WTC11 (cell line): ENCODE measurements at regions not wholly inside any gene's neighbourhood (a gene's known extent, or its start where the extent isn't known, plus 50 kb on each side); places are given as distances from the start of the nearest gene placed in this dataset.

Experiments
- ATAC-seq: fragments of 200-7000 bp; cut with Tn5 transposase; 2 replicates; pipeline ENCODE4 v1.10.0; 2021; ENCODE audit warnings: mild to moderate bottlenecking, moderate library complexity
- CTCF ChIA-PET: fragments of 300-600 bp; sonication (Branson Sonifier 250); formaldehyde crosslinking; loops from one replicate; lab custom pipeline; 2021; ENCODE audit warnings: antibody characterized with exemption; lab: Charles Lee
- POLR2A ChIA-PET: fragments of 350-600 bp; sonication (Branson Sonifier 250); formaldehyde crosslinking; loops from one replicate; lab custom pipeline; 2021; ENCODE audit warnings: antibody characterized with exemption; lab: Charles Lee
- DNase-seq: peaks from one replicate; pipeline ENCODE4 v3.0.0; 2021; ENCODE audit warnings: low spot score
- H3K27ac Mint-ChIP-seq: 2 replicates; pipeline ENCODE4 v1.8.0; 2021; ENCODE audit warnings: mixed read lengths
- H3K27me3 Mint-ChIP-seq: 2 replicates; pipeline ENCODE4 v1.8.0; 2021; ENCODE audit warnings: low read depth, mild to moderate bottlenecking, moderate library complexity, mixed read lengths
- H3K36me3 Mint-ChIP-seq: 2 replicates; pipeline ENCODE4 v1.8.0; 2021; ENCODE audit warnings: mixed read lengths
- H3K4me1 Mint-ChIP-seq: 2 replicates; pipeline ENCODE4 v1.8.0; 2022; ENCODE audit warnings: mixed read lengths
- H3K4me3 Mint-ChIP-seq: 2 replicates; pipeline ENCODE4 v1.8.0; 2021; ENCODE audit warnings: mild to moderate bottlenecking, moderate library complexity, mixed read lengths
- H3K9me3 Mint-ChIP-seq: 2 replicates; pipeline ENCODE4 v1.8.0; 2021; ENCODE audit warnings: mixed read lengths
- ATF1 ChIP-seq: sonication (generic); formaldehyde crosslinking; IDR thresholded peaks from 2 replicates; pipeline ENCODE4 v1.8.1; 2023; ENCODE audit warnings: mild to moderate bottlenecking, moderate library complexity, missing genetic modification reagents
- CBFB ChIP-seq: sonication (generic); formaldehyde crosslinking; IDR thresholded peaks from 2 replicates; pipeline ENCODE4 v1.8.1; 2022; ENCODE audit warnings: mild to moderate bottlenecking, low read depth, missing genetic modification reagents
- EMX1 ChIP-seq: fragments of 250-450 bp; sonication (Bioruptor Pico); IDR thresholded peaks from 2 replicates; pipeline ENCODE4 v1.8.0; 2021; ENCODE audit warnings: mild to moderate bottlenecking
- GABPB1 ChIP-seq: sonication (generic); formaldehyde crosslinking; IDR thresholded peaks from 2 replicates; pipeline ENCODE4 v1.8.1; 2023; ENCODE audit warnings: mild to moderate bottlenecking, missing genetic modification reagents
- GTF2I ChIP-seq: fragments of 250-450 bp; sonication (Bioruptor Pico); conservative IDR thresholded peaks from 2 replicates; pipeline ENCODE4 v1.4.0; 2021; ENCODE audit warnings: mild to moderate bottlenecking
- NFYB ChIP-seq: sonication (generic); formaldehyde crosslinking; conservative IDR thresholded peaks from 2 replicates; pipeline ENCODE4 v1.8.0; 2022; ENCODE audit warnings: low read depth, missing genetic modification reagents
- NR2C2 ChIP-seq: sonication (generic); formaldehyde crosslinking; IDR thresholded peaks from 2 replicates; pipeline ENCODE4 v1.8.0; 2022; ENCODE audit warnings: mild to moderate bottlenecking, missing genetic modification reagents
- OVOL2 ChIP-seq: fragments of 250-450 bp; sonication (Bioruptor Pico); IDR thresholded peaks from 2 replicates; pipeline ENCODE4 v1.9.0; 2021; ENCODE audit warnings: mild to moderate bottlenecking, borderline replicate concordance
- RORB ChIP-seq: fragments of 250-450 bp; sonication (Bioruptor Pico); IDR thresholded peaks from 2 replicates; pipeline ENCODE4 v1.9.0; 2021; ENCODE audit warnings: mild to moderate bottlenecking
- SP1 ChIP-seq: sonication (generic); formaldehyde crosslinking; conservative IDR thresholded peaks from 2 replicates; pipeline ENCODE4 v1.8.1; 2022; ENCODE audit warnings: missing genetic modification reagents
- TCF7 ChIP-seq: sonication (generic); formaldehyde crosslinking; IDR thresholded peaks from 2 replicates; pipeline ENCODE4 v1.8.0; 2022; ENCODE audit warnings: mild to moderate bottlenecking, low read depth, missing genetic modification reagents, moderate library complexity
- ZBTB21 ChIP-seq: sonication (generic); formaldehyde crosslinking; IDR thresholded peaks from 2 replicates; pipeline ENCODE4 v1.8.1; 2023; ENCODE audit warnings: mild to moderate bottlenecking, missing genetic modification reagents, borderline replicate concordance
- ZNF423 ChIP-seq: fragments of 250-450 bp; sonication (Bioruptor Pico); IDR thresholded peaks from 2 replicates; pipeline ENCODE4 v2.1.2; 2022; ENCODE audit warnings: mild to moderate bottlenecking, moderate library complexity
- TF ChIP-seq, protein P1 (sequence below): fragments of 250-450 bp; sonication (Bioruptor Pico); IDR thresholded peaks from 2 replicates; pipeline ENCODE4 v1.9.0; 2021; ENCODE audit warnings: moderate library complexity, mild to moderate bottlenecking, inconsistent platforms, borderline replicate concordance
- TF ChIP-seq, protein P2 (sequence below): sonication (generic); formaldehyde crosslinking; IDR thresholded peaks from 2 replicates; pipeline ENCODE4 v1.8.1; 2022; ENCODE audit warnings: low read depth, mild to moderate bottlenecking, moderate library complexity, missing genetic modification reagents, borderline replicate concordance
- TF ChIP-seq, protein P3 (sequence below): sonication (generic); formaldehyde crosslinking; IDR thresholded peaks from 2 replicates; pipeline ENCODE4 v1.8.1; 2022; ENCODE audit warnings: missing genetic modification reagents, borderline replicate concordance
- TF ChIP-seq, protein P4 (sequence below): fragments of 250-450 bp; sonication (Bioruptor Pico); conservative IDR thresholded peaks from 2 replicates; pipeline ENCODE4 v1.9.0; 2021; ENCODE audit warnings: mild to moderate bottlenecking
- TF ChIP-seq, protein P5 (sequence below): fragments of 200-600 bp; IDR thresholded peaks from 2 replicates; pipeline ENCODE4 v1.8.0; 2022; ENCODE audit warnings: antibody characterized with exemption
- TF ChIP-seq, protein P6 (sequence below): sonication (generic); formaldehyde crosslinking; IDR thresholded peaks from 2 replicates; pipeline ENCODE4 v1.8.0; 2022; ENCODE audit warnings: mild to moderate bottlenecking, missing genetic modification reagents
- TF ChIP-seq, protein P7 (sequence below): sonication (generic); formaldehyde crosslinking; IDR thresholded peaks from 2 replicates; pipeline ENCODE4 v1.8.0; 2022; ENCODE audit warnings: mild to moderate bottlenecking, missing genetic modification reagents

DNA sequence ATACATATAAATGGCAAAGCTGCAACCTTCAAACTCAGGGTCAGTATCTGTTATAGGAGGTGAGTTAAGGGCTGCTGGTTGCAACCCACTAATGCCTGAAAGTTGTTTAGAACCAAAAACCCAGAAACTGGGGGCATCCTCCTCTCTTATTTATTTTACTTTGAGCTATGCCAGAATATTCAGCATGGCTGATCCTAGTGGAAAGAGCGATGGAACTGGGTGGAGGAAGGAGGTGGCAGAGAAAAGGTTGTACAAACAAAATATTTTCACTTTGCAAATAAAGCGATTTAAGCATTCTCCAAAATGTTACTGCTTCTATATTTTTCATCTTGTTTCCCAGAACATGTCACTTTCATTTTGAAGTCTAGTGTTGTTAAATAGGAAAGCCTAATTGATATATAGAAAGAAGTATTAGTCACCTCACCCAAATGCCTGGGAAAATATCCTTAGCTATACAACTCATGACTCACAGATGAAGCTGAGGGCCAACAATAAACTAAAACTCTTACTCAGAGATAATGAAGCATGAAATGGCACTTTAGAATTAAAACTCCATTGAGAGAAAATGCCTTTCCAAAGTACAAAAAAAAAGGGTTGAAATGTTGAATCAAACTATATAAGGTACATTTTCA lies 251.4 kb upstream of the UBE2E3 start:
- Mint-ChIP-seq H3K36me3 (no peaks in the 10 kb centered on the region), H3K27ac (no peak overlapping the region), H3K9me3 (peaks cover 11% of the 10 kb centered on the region), H3K4me3 (no peak overlapping the region), H3K4me1 (no peaks in the 10 kb centered on the region; the same call in 1 of the 2 replicates), H3K27me3 (no peaks in the 10 kb centered on the region)
- DNase-seq: no peak
- no peak for TF ChIP-seq OVOL2 (CRISPR knock-in tag)
- no peak for TF ChIP-seq ATF1 (CRISPR knock-in tag)
- TF ChIP-seq, protein P1, sequence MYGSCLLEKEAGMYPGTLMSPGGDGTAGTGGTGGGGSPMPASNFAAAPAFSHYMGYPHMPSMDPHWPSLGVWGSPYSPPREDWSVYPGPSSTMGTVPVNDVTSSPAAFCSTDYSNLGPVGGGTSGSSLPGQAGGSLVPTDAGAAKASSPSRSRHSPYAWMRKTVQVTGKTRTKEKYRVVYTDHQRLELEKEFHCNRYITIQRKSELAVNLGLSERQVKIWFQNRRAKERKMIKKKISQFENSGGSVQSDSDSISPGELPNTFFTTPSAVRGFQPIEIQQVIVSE (CRISPR knock-in tag): no peak
- TF ChIP-seq, protein P2, sequence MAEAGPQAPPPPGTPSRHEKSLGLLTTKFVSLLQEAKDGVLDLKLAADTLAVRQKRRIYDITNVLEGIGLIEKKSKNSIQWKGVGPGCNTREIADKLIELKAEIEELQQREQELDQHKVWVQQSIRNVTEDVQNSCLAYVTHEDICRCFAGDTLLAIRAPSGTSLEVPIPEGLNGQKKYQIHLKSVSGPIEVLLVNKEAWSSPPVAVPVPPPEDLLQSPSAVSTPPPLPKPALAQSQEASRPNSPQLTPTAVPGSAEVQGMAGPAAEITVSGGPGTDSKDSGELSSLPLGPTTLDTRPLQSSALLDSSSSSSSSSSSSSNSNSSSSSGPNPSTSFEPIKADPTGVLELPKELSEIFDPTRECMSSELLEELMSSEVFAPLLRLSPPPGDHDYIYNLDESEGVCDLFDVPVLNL (CRISPR knock-in tag): no peak
- TF ChIP-seq CBFB (CRISPR knock-in tag): no peak
- no peak for TF ChIP-seq NR2C2 (CRISPR knock-in tag)
- TF ChIP-seq GTF2I (CRISPR knock-in tag): no peak
- TF ChIP-seq, protein P3, sequence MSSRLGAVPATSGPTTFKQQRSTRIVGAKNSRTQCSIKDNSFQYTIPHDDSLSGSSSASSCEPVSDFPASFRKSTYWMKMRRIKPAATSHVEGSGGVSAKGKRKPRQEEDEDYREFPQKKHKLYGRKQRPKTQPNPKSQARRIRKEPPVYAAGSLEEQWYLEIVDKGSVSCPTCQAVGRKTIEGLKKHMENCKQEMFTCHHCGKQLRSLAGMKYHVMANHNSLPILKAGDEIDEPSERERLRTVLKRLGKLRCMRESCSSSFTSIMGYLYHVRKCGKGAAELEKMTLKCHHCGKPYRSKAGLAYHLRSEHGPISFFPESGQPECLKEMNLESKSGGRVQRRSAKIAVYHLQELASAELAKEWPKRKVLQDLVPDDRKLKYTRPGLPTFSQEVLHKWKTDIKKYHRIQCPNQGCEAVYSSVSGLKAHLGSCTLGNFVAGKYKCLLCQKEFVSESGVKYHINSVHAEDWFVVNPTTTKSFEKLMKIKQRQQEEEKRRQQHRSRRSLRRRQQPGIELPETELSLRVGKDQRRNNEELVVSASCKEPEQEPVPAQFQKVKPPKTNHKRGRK: no peak
- no peak for TF ChIP-seq SP1 (CRISPR knock-in tag)
- no peak for TF ChIP-seq TCF7 (CRISPR knock-in tag)
- TF ChIP-seq NFYB (CRISPR knock-in tag): no peak
- no peak for TF ChIP-seq ZBTB21
- TF ChIP-seq, protein P4, sequence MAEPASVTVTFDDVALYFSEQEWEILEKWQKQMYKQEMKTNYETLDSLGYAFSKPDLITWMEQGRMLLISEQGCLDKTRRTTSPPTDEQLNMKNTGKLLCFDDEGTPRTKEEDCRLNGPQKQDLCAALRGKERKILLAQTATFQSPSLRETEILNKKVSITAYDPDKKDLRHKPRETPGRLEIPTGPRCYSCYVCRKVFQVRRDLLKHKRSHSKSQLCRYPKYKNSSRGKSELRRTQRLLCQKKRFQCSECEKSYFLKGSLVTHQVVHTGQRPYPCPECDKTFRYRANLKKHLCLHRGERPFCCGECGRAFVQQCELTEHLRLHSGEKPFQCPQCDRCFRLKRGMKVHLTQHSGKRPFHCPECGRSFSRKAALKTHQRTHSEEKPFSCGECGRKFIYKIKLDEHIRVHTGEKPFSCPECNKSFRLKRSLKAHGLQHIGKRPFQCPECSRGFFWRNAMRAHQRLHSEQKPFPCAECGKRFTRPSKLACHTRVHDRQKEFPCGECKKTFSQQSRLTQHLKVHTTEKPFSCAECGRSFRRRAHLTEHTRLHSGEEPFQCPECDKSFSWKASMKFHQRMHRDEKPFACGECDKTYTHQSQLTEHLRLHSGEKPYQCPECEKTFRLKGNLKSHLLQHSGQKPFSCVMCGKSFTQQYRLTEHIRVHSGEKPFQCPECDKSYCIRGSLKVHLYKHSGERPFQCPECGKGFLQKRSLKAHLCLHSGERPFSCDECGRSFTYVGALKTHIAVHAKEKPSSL (CRISPR knock-in tag): no peak
- no peak for TF ChIP-seq ZNF423 (CRISPR knock-in tag)
- TF ChIP-seq, protein P5, sequence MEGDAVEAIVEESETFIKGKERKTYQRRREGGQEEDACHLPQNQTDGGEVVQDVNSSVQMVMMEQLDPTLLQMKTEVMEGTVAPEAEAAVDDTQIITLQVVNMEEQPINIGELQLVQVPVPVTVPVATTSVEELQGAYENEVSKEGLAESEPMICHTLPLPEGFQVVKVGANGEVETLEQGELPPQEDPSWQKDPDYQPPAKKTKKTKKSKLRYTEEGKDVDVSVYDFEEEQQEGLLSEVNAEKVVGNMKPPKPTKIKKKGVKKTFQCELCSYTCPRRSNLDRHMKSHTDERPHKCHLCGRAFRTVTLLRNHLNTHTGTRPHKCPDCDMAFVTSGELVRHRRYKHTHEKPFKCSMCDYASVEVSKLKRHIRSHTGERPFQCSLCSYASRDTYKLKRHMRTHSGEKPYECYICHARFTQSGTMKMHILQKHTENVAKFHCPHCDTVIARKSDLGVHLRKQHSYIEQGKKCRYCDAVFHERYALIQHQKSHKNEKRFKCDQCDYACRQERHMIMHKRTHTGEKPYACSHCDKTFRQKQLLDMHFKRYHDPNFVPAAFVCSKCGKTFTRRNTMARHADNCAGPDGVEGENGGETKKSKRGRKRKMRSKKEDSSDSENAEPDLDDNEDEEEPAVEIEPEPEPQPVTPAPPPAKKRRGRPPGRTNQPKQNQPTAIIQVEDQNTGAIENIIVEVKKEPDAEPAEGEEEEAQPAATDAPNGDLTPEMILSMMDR: no peak
- no peak for TF ChIP-seq EMX1 (CRISPR knock-in tag)
- TF ChIP-seq RORB (CRISPR knock-in tag): no peak
- no peak for TF ChIP-seq GABPB1 (CRISPR knock-in tag)
- TF ChIP-seq, protein P6, sequence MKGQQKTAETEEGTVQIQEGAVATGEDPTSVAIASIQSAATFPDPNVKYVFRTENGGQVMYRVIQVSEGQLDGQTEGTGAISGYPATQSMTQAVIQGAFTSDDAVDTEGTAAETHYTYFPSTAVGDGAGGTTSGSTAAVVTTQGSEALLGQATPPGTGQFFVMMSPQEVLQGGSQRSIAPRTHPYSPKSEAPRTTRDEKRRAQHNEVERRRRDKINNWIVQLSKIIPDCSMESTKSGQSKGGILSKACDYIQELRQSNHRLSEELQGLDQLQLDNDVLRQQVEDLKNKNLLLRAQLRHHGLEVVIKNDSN (CRISPR knock-in tag): no peak
- TF ChIP-seq, protein P7, sequence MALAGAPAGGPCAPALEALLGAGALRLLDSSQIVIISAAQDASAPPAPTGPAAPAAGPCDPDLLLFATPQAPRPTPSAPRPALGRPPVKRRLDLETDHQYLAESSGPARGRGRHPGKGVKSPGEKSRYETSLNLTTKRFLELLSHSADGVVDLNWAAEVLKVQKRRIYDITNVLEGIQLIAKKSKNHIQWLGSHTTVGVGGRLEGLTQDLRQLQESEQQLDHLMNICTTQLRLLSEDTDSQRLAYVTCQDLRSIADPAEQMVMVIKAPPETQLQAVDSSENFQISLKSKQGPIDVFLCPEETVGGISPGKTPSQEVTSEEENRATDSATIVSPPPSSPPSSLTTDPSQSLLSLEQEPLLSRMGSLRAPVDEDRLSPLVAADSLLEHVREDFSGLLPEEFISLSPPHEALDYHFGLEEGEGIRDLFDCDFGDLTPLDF (CRISPR knock-in tag): no peak
- ChIA-PET CTCF (interaction anchor here (0.7 kb wide), 1 partner anchor 827 kb away, joined by 3 read pairs; no protein-coding TSS in a partner anchor), POLR2A (no interaction called here)
- no peak for ATAC-seq
